Fibroblast of lung (primary cell): ENCODE measurements at regions not wholly inside any gene's neighbourhood (a gene's known extent, or its start where the extent isn't known, plus 50 kb on each side); places are given as distances from the start of the nearest gene placed in this dataset.

ENCODE experiments used
- CTCF ChIP-seq, 2 donors: IDR thresholded peaks in 1 of 2; conservative IDR thresholded peaks in 1 of 2; 1 replicate in 1 of 2; 2 replicates in 1 of 2; pipeline ENCODE4 v1.5.1; 2011 to 2012; ENCODE audit warnings: low read length in 2 of 2, control low read depth in 1 of 2, inconsistent platforms in 1 of 2, low read depth in 1 of 2, mild to moderate bottlenecking in 1 of 2
- EZH2 ChIP-seq: IDR thresholded peaks from 2 replicates; pipeline ENCODE4 v1.5.1; 2012; ENCODE audit warnings: low read length, control low read depth, mild to moderate bottlenecking; ENCODE audit errors: missing control alignments

DNA sequence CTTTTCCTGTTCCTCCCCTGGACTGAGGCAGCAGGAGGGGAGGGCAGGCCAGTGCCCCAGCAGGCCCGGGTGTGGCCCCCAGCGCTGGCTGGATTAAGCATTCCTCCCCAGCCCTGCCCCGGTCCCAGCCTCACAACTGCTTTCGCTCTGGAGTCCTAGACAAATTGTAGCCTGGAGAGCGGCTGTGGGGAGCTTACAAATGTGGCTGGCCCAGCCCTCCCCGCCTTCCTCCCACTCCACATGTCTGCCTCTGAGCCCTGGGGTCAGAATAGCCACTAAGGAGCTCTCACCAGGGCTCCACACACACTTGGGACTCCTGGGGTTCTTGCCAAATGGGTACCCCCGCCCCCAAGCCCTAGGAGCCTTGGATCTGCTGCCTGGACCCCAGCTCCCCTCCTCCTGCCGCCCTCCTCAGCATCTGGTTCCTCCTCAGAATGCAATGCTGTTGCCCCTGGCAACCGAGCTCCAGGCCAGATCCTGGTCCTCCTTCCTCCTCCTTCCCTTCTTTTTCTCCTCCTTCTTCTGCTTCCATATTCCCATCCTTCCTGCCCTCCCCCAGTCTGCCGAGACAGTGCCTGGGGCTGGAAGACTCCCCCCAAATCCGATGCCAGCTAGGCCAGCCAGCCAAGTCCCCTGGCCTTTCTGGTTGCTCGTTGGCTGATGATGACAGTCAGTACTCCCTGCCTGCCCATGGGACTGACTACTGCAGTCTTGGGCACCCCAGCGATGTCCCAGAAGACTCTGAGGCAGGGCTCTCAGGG is 91.1 kb downstream of the LINGO1 start:
- TF ChIP-seq CTCF (conservative IDR thresholded peaks at IDR 0.05 in 1 of 2, IDR thresholded peaks at IDR 0.05 in 1 of 2; ENCODE audit: low read depth in 1 of 2, low read length in 2 of 2) (no peak), EZH2 (no peak)
